Heart left ventricle (tissue), 16 donors: ENCODE measurements at regions not wholly inside any gene's neighbourhood (a gene's known extent, or its start where the extent isn't known, plus 50 kb on each side); places are given as distances from the start of the nearest gene placed in this dataset.

ENCODE experiments used
- ATAC-seq, 4 donors: fragments of 200-7000 bp; cut with Tn5 transposase; one replicate each; pipeline ENCODE4 v1.9.1; 2020 to 2022; ENCODE audit warnings: moderate library complexity in 4 of 4, mild to moderate bottlenecking in 3 of 4, moderate number of reproducible peaks in 1 of 4
- DNase-seq, 5 donors: peaks; one replicate each; pipeline ENCODE4 v3.0.0-alpha.2; 2020
- H3K27ac ChIP-seq, 12 donors: fragments of 200-600 bp; sonication (generic) in 4 of 12; one replicate each; pipeline versions ENCODE4 v1.5.0 to v1.8.0; 2016 to 2022; ENCODE audit warnings: mild to moderate bottlenecking in 2 of 12
- H3K27me3 ChIP-seq, 9 donors: fragments of 200-600 bp; sonication (generic) in 2 of 9; one replicate each; pipeline versions ENCODE4 v1.5.1 to v1.8.0; 2016 to 2022; ENCODE audit warnings: mild to moderate bottlenecking in 3 of 9
- H3K36me3 ChIP-seq, 9 donors: fragments of 200-600 bp; sonication (generic) in 2 of 9; one replicate each; pipeline versions ENCODE4 v1.5.0 to v1.8.0; 2018 to 2022; ENCODE audit warnings: mild to moderate bottlenecking in 2 of 9
- H3K4me1 ChIP-seq, 12 donors: fragments of 200-600 bp; sonication (generic) in 4 of 12; one replicate each; pipeline versions ENCODE4 v1.5.0 to v1.8.0; 2016 to 2022; ENCODE audit warnings: mild to moderate bottlenecking in 3 of 12
- H3K4me3 ChIP-seq, 12 donors: fragments of 200-600 bp; sonication (generic) in 4 of 12; one replicate each; pipeline versions ENCODE4 v1.5.0 to v1.8.0; 2017 to 2022; ENCODE audit warnings: mild to moderate bottlenecking in 9 of 12, moderate library complexity in 4 of 12
- H3K9me3 ChIP-seq, 12 donors: fragments of 200-600 bp; sonication (generic) in 4 of 12; one replicate each; pipeline versions ENCODE4 v1.5.0 to v1.8.0; 2016 to 2022; ENCODE audit warnings: mild to moderate bottlenecking in 1 of 12
- CTCF ChIP-seq, 12 donors: fragments of 200-600 bp; sonication (generic) in 4 of 12; IDR thresholded peaks; one replicate each; pipeline versions ENCODE4 v1.5.0 to v1.8.0; 2018 to 2022; ENCODE audit warnings: antibody characterized with exemption in 12 of 12, mild to moderate bottlenecking in 5 of 12
- POLR2A ChIP-seq, 2 donors: fragments of 450-650 bp; IDR thresholded peaks; one replicate each; pipeline ENCODE4 v1.6.1; 2017; ENCODE audit warnings: antibody characterized with exemption in 2 of 2, mild to moderate bottlenecking in 2 of 2, moderate library complexity in 2 of 2
- WGBS, 4 donors: extraction: QIAGEN DNeasy Blood & Tissue Kit in 2 of 4; methylation state at CpG; one replicate each; pipeline versions ENCODE4 v1.1.5 to v1.1.7; 2013 to 2018; 5-methylcytosine and 5-hydroxymethylcytosine counted together
- intact Hi-C, 10 donors: fragments of 100-400 bp; cut with DNase I; formaldehyde crosslinking; loops; one replicate each; pipeline versions ENCODE4 v1.11.1 to v1.14.2; 2022
- donor health status: ischemic (EF 13 %, LVEDD 7.1; RV severe dilation, severe dysfunction).
- donor health status: healthy with polysubstance abuse.
- donor health status: DM: no; HTN: yes; CAD: no.
- donor health status: DM: no; HTN: no; CAD: no.
- donor health status: ischemic (EF 25% LVEDD 6.9; RV normal size, moderate dysfunction).
- donor health status: ischemic (EF 25% LVEDD 5.7; RV mildly dilated, moderate dysfunction).
- donor health status: healthy.
- donor health status: DM: yes; HTN: yes; CAD: no.
- donor health status: ischemic (EF 35%, LVEDD 5.7; RV mildly dilated, moderate dysfunction).
- donor health status: nonischemic (EF 11% LVEDD 7.7; RV severe dilation, severe dysfunction).
- donor health status: DM: yes; HTN: yes; CAD: no.
- donor health status: PGD.
- donor health status: ischemic (EF 29% LVEDD 5.4; RV normal size, mild dysfunction).
- donor health status: nonischemic (EF 23%, LVEDD 6.1; RV moderate dilation, normal function).

- H3K27ac ChIP-seq: peak overlapping the region; percentile 70 to 89 (median 82)
- intact Hi-C loops: loop anchor here in 1 of 10 donors (10.0 kb wide), 1 partner anchor 122 kb away; the partner anchor contains the start of gene MEF2A
- no peaks in the 10 kb centered on the region for H3K36me3 ChIP-seq
- H3K9me3 ChIP-seq: no peaks in the 10 kb centered on the region
- DNase-seq: peak in 2 of 5 donors; percentile 8 to 11
- H3K4me1 ChIP-seq: peaks cover 5 to 64% (median 42%) of the 10 kb centered on the region in 12 donors
- ATAC-seq: peak in 2 of 4 donors; percentile 1 to 8
- WGBS, 4 donors: 75 to 85% (median 81%) methylated on average over 6 to 10 of the region's 10 CpGs
- TF ChIP-seq CTCF (IDR thresholded peaks at IDR 0.05) (no peak), POLR2A (IDR thresholded peaks at IDR 0.05) (no peak)
- H3K4me3 ChIP-seq: peak overlapping the region in 1 of 12 donors; percentile 19
- H3K27me3 ChIP-seq: no peaks in the 10 kb centered on the region
These were observed 122.6 kb upstream of the MEF2A start for GRCh38 chr15:99443056-99443756.

GRCh38 chr15:99443768-99444446 is 121.9 kb upstream of the MEF2A start:
- peak in 2 of 5 donors; percentile 8 to 16 for DNase-seq
- intact Hi-C loops: loop anchor here in 1 of 10 donors (10.0 kb wide), 1 partner anchor 121 kb away; the partner anchor contains the start of gene MEF2A
- H3K4me3 ChIP-seq: no peak overlapping the region
- no peak for ATAC-seq
- H3K27me3 ChIP-seq: no peaks in the 10 kb centered on the region
- H3K36me3 ChIP-seq: no peaks in the 10 kb centered on the region
- TF ChIP-seq POLR2A (IDR thresholded peaks at IDR 0.05) (no peak), CTCF (IDR thresholded peaks at IDR 0.05) (no peak)
- H3K27ac ChIP-seq: peak overlapping the region in 9 of 12 donors; percentile 28 to 89 (median 82)
- H3K4me1 ChIP-seq: peaks cover 5 to 62% (median 40%) of the 10 kb centered on the region in 12 donors
- 75 to 83% (median 76%) methylated on average over 13 of the region's 13 CpGs for WGBS, 4 donors
- H3K9me3 ChIP-seq: no peaks in the 10 kb centered on the region

DNA sequence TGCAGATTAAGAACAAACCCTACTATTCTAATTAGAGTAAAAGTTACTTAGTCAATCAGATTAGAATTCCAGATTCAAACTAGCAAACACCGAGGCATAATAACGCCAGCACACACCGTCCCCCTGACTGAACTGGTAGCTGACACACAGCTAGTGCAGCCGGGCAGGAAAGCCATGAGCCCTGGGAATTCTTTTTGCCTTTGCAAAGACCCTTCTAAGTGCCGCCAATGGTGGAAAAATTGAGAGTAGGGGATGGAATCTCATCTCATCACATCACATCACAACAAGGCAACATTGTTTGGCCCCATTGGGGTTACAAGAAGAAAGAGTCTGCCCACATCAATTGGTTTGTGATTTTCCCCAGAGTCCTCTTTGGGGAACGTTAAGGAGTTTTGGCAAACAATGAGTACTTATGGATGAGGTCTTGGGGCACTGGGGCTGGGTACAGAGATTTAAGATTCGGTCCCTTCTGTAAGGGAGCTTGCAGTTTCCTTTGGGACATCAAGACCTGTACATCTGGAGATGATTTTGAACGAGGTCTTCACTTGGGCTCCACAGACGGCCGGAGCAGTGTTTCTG is 120.4 kb upstream of the MEF2A start:
- no peaks in the 10 kb centered on the region for H3K9me3 ChIP-seq
- intact Hi-C loops: loop anchor here in 1 of 10 donors (10.0 kb wide), 1 partner anchor 119 kb away; the partner anchor contains the start of gene MEF2A
- DNase-seq (no peak), ATAC-seq (no peak)
- no peak overlapping the region for H3K27ac ChIP-seq
- H3K4me1 ChIP-seq: peaks cover 5 to 71% (median 45%) of the 10 kb centered on the region in 12 donors
- no peaks in the 10 kb centered on the region for H3K36me3 ChIP-seq
- no peak overlapping the region for H3K4me3 ChIP-seq
- TF ChIP-seq CTCF (IDR thresholded peaks at IDR 0.05): no peak
- TF ChIP-seq POLR2A (IDR thresholded peaks at IDR 0.05): no peak
- 76 to 84% (median 77%) methylated on average over 10 of the region's 10 CpGs for WGBS, 4 donors
- H3K27me3 ChIP-seq: no peaks in the 10 kb centered on the region
